ENCODE measurements at regions not wholly inside any gene's neighbourhood (a gene's known extent, or its start where the extent isn't known, plus 50 kb on each side); places are given as distances from the start of the nearest gene placed in this dataset.

DNA sequence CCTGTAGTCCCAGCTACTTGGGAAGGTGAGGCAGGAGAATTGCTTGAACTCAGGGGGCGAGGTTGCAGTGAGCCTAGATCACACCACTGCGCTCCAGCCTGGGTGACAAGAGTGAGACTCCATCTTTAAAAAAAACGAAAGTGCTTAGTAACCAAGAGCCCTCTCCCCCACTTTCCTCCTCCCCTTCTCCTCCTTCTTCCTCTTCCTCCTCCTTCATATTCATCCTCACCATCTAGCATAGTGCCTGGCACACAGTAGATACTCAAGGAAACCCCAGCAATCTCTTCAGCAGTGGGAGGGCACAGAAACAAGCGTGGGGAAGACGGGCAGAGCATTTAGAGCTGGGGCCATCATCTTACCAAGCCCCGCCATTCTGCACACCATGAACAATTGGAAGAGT is 119.4 kb upstream of the SLC45A1 start:
- no peak overlapping the region for H3K27ac ChIP-seq (ENCODE audit: insufficient read depth in 1 of 2, low read depth in 1 of 2, low read length in 2 of 2, poor library complexity in 1 of 2, severe bottlenecking in 2 of 2)
- H3K27me3 ChIP-seq (replicated peaks in 2 of 5; ENCODE audit: control insufficient read depth in 4 of 5, insufficient read depth in 5 of 5, low read length in 4 of 5): peaks cover 0 to 4% (median 3%) of the 10 kb centered on the region in 5 experiments
- peaks cover 0 to 2% (median 0%) of the 10 kb centered on the region in 4 experiments for H3K4me1 ChIP-seq (ENCODE audit: control extremely low read depth in 1 of 4, control insufficient read depth in 4 of 4, insufficient read depth in 4 of 4, low read length in 3 of 4)
- no peak overlapping the region for H3K4me3 ChIP-seq (ENCODE audit: control insufficient read depth in 1 of 7, extremely low read depth in 1 of 7, insufficient read depth in 4 of 7, low read depth in 2 of 7, low read length in 6 of 7)
- H3K9me3 ChIP-seq (ENCODE audit: control extremely low read depth in 1 of 5, control insufficient read depth in 4 of 5, insufficient read depth in 2 of 5, low read depth in 1 of 5, low read length in 4 of 5): no peaks in the 10 kb centered on the region
- POLR2A ChIA-PET: interaction anchor here (0.5 kb wide), 1 partner anchor 96 kb away, joined by 4 read pairs; no protein-coding TSS in a partner anchor
- no peak for DNase-seq
- 88% methylated on average over 4 of the region's 6 CpGs for WGBS (ENCODE audit: insufficient coverage)
- CTCF ChIA-PET: no interaction called here
- no peaks in the 10 kb centered on the region for H3K36me3 ChIP-seq (ENCODE audit: control insufficient read depth in 4 of 4, insufficient read depth in 4 of 4, low read length in 3 of 4)

GRCh38 chr1:8197493-8198282 is 120.2 kb upstream of the SLC45A1 start:
- CTCF ChIA-PET: interaction anchor here (0.9 kb wide), 1 partner anchor 165 kb away, joined by 3 read pairs; no protein-coding TSS in a partner anchor
- peak in 1 of 3 donors; percentile 25 for DNase-seq
- Histone ChIP-seq H3K27me3 (replicated peaks in 2 of 5; ENCODE audit: control insufficient read depth in 4 of 5, insufficient read depth in 5 of 5, low read length in 4 of 5) (peaks cover 0 to 4% (median 3%) of the 10 kb centered on the region in 5 experiments), H3K36me3 (ENCODE audit: control insufficient read depth in 4 of 4, insufficient read depth in 4 of 4, low read length in 3 of 4) (no peaks in the 10 kb centered on the region), H3K4me3 (ENCODE audit: control insufficient read depth in 1 of 7, extremely low read depth in 1 of 7, insufficient read depth in 4 of 7, low read depth in 2 of 7, low read length in 6 of 7) (no peak overlapping the region), H3K9me3 (ENCODE audit: control extremely low read depth in 1 of 5, control insufficient read depth in 4 of 5, insufficient read depth in 2 of 5, low read depth in 1 of 5, low read length in 4 of 5) (no peaks in the 10 kb centered on the region), H3K27ac (ENCODE audit: insufficient read depth in 1 of 2, low read depth in 1 of 2, low read length in 2 of 2, poor library complexity in 1 of 2, severe bottlenecking in 2 of 2) (no peak overlapping the region), H3K4me1 (ENCODE audit: control extremely low read depth in 1 of 4, control insufficient read depth in 4 of 4, insufficient read depth in 4 of 4, low read length in 3 of 4) (peaks cover 0 to 2% (median 0%) of the 10 kb centered on the region in 4 experiments)
- WGBS (ENCODE audit: insufficient coverage): 71% methylated on average over 17 of the region's 20 CpGs
- POLR2A ChIA-PET: no interaction called here

DNA sequence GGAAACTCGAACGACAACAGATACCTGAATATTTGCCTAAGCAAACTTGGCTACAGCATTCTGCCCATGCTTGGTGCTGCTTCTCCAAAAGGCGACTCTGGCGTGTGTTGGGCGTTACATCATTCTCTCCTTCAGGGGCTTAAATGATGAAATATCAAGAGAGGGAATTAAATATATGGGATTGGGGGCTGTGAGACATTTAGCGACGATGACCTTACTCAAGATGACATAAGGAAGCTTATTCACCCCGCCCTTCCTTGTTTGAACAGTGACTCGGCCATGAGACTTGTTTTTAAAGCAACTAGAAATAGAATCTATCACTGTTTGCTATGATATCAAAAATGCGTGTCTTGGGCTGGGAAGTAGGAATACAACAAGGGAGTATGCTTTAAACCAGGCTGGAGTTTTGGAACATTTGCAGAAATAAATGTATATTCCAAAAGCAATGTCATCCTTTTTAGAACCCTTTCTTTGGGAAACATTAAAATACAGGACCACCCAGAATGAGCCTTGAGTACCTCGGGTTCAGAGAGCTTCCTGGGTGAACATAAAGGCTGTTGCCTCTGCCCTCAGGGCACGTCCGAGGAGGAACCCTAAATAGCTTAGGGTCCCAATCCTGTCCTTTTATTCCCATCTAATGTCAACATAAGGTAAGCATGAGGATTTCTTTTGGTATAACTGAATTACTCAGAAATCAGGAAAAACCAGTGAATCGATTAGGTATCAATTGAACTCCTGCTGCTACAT is 123.3 kb upstream of the SLC45A1 start:
- Histone ChIP-seq H3K9me3 (ENCODE audit: control extremely low read depth in 1 of 5, control insufficient read depth in 4 of 5, insufficient read depth in 2 of 5, low read depth in 1 of 5, low read length in 4 of 5) (no peaks in the 10 kb centered on the region), H3K27ac (ENCODE audit: insufficient read depth in 1 of 2, low read depth in 1 of 2, low read length in 2 of 2, poor library complexity in 1 of 2, severe bottlenecking in 2 of 2) (no peak overlapping the region), H3K4me3 (ENCODE audit: control insufficient read depth in 1 of 7, extremely low read depth in 1 of 7, insufficient read depth in 4 of 7, low read depth in 2 of 7, low read length in 6 of 7) (no peak overlapping the region), H3K36me3 (ENCODE audit: control insufficient read depth in 4 of 4, insufficient read depth in 4 of 4, low read length in 3 of 4) (no peaks in the 10 kb centered on the region), H3K4me1 (ENCODE audit: control extremely low read depth in 1 of 4, control insufficient read depth in 4 of 4, insufficient read depth in 4 of 4, low read length in 3 of 4) (peaks cover 0 to 2% (median 0%) of the 10 kb centered on the region in 4 experiments), H3K27me3 (replicated peaks in 2 of 5; ENCODE audit: control insufficient read depth in 4 of 5, insufficient read depth in 5 of 5, low read length in 4 of 5) (peaks cover 0 to 4% (median 0%) of the 10 kb centered on the region in 5 experiments)
- ChIA-PET CTCF (no interaction called here), POLR2A (no interaction called here)
- no peak for DNase-seq
- 98% methylated on average over 11 of the region's 14 CpGs for WGBS (ENCODE audit: insufficient coverage)

GRCh38 chr1:8193840-8194406 is 124.0 kb upstream of the SLC45A1 start:
- Histone ChIP-seq H3K27ac (ENCODE audit: insufficient read depth in 1 of 2, low read depth in 1 of 2, low read length in 2 of 2, poor library complexity in 1 of 2, severe bottlenecking in 2 of 2) (no peak overlapping the region), H3K4me3 (ENCODE audit: control insufficient read depth in 1 of 7, extremely low read depth in 1 of 7, insufficient read depth in 4 of 7, low read depth in 2 of 7, low read length in 6 of 7) (no peak overlapping the region), H3K4me1 (ENCODE audit: control extremely low read depth in 1 of 4, control insufficient read depth in 4 of 4, insufficient read depth in 4 of 4, low read length in 3 of 4) (peaks cover 0 to 2% (median 0%) of the 10 kb centered on the region in 4 experiments), H3K36me3 (ENCODE audit: control insufficient read depth in 4 of 4, insufficient read depth in 4 of 4, low read length in 3 of 4) (no peaks in the 10 kb centered on the region), H3K27me3 (replicated peaks in 2 of 5; ENCODE audit: control insufficient read depth in 4 of 5, insufficient read depth in 5 of 5, low read length in 4 of 5) (peaks cover 0 to 4% (median 0%) of the 10 kb centered on the region in 5 experiments), H3K9me3 (ENCODE audit: control extremely low read depth in 1 of 5, control insufficient read depth in 4 of 5, insufficient read depth in 2 of 5, low read depth in 1 of 5, low read length in 4 of 5) (no peaks in the 10 kb centered on the region)
- ChIA-PET POLR2A (no interaction called here), CTCF (no interaction called here)
- WGBS (ENCODE audit: insufficient coverage): 92% methylated on average over 7 of the region's 8 CpGs
- no peak for DNase-seq

DNA sequence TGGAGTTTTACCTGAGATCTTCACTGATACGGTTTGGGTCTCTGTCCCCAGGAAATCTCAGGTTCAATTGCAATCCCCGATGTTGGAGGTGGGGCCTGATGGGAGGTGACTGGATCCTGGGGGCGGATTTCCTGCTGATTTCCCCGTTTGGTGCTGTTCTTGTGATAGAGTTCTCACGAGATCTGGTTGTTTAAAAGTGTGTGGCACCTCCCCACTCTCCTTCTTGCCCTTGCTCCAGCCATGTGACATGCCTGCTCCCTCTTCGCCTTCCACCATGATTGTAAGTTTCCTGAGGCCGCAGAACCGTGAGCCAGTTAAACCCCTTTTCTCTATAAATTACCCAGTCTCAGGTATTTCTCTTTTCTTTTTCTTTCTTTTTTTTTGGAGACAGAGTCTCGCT is 126.4 kb upstream of the SLC45A1 start:
- Histone ChIP-seq H3K36me3 (ENCODE audit: control insufficient read depth in 4 of 4, insufficient read depth in 4 of 4, low read length in 3 of 4) (no peaks in the 10 kb centered on the region), H3K4me1 (ENCODE audit: control extremely low read depth in 1 of 4, control insufficient read depth in 4 of 4, insufficient read depth in 4 of 4, low read length in 3 of 4) (no peaks in the 10 kb centered on the region), H3K4me3 (ENCODE audit: control insufficient read depth in 1 of 7, extremely low read depth in 1 of 7, insufficient read depth in 4 of 7, low read depth in 2 of 7, low read length in 6 of 7) (no peak overlapping the region), H3K9me3 (ENCODE audit: control extremely low read depth in 1 of 5, control insufficient read depth in 4 of 5, insufficient read depth in 2 of 5, low read depth in 1 of 5, low read length in 4 of 5) (no peaks in the 10 kb centered on the region), H3K27ac (ENCODE audit: insufficient read depth in 1 of 2, low read depth in 1 of 2, low read length in 2 of 2, poor library complexity in 1 of 2, severe bottlenecking in 2 of 2) (no peak overlapping the region), H3K27me3 (replicated peaks in 2 of 5; ENCODE audit: control insufficient read depth in 4 of 5, insufficient read depth in 5 of 5, low read length in 4 of 5) (peaks cover 0 to 4% (median 0%) of the 10 kb centered on the region in 5 experiments)
- ChIA-PET CTCF (no interaction called here), POLR2A (no interaction called here)
- 87% methylated on average over 6 of the region's 9 CpGs for WGBS (ENCODE audit: insufficient coverage)
- DNase-seq: no peak

DNA sequence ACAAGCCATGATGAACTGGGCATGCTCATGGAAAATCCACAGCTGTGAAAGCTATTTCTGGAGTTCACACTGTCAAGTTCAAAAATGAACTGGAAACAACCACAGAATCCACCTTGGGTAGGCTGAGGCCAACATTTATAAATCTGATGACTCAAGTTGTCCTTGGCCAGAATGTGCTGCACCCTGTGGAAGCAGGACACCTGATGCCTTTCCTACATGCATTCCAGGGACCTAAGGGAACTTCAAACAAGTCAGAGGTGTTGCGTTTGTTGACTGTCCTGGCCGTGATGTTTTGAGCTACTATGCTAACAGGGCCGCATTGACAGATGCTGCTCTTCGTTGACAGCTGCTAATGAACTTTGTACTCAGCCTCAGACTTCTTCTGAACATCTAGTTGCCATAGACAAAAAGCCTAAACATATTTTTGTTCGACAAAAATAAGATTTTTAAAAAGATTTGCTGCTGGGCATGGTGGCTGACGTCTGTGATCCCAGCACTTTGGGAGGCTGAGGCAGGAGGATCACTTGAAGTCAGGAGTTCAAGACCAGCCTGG is 127.9 kb upstream of the SLC45A1 start:
- no peak for DNase-seq
- H3K36me3 ChIP-seq (ENCODE audit: control insufficient read depth in 4 of 4, insufficient read depth in 4 of 4, low read length in 3 of 4): no peaks in the 10 kb centered on the region
- peaks cover 0 to 4% (median 2%) of the 10 kb centered on the region in 5 experiments for H3K27me3 ChIP-seq (replicated peaks in 2 of 5; ENCODE audit: control insufficient read depth in 4 of 5, insufficient read depth in 5 of 5, low read length in 4 of 5)
- H3K9me3 ChIP-seq (ENCODE audit: control extremely low read depth in 1 of 5, control insufficient read depth in 4 of 5, insufficient read depth in 2 of 5, low read depth in 1 of 5, low read length in 4 of 5): no peaks in the 10 kb centered on the region
- no peak overlapping the region for H3K4me3 ChIP-seq (ENCODE audit: control insufficient read depth in 1 of 7, extremely low read depth in 1 of 7, insufficient read depth in 4 of 7, low read depth in 2 of 7, low read length in 6 of 7)
- WGBS (ENCODE audit: insufficient coverage): 97% methylated on average over 6 of the region's 6 CpGs
- CTCF ChIA-PET: interaction anchor here (0.6 kb wide), 1 partner anchor 285 kb away, joined by 3 read pairs; no protein-coding TSS in a partner anchor
- POLR2A ChIA-PET: no interaction called here
- no peak overlapping the region for H3K27ac ChIP-seq (ENCODE audit: insufficient read depth in 1 of 2, low read depth in 1 of 2, low read length in 2 of 2, poor library complexity in 1 of 2, severe bottlenecking in 2 of 2)
- H3K4me1 ChIP-seq (ENCODE audit: control extremely low read depth in 1 of 4, control insufficient read depth in 4 of 4, insufficient read depth in 4 of 4, low read length in 3 of 4): no peaks in the 10 kb centered on the region

Data from common myeloid progenitor, CD34-positive (primary cell).